GM19372 (cell line): ENCODE measurements at regions not wholly inside any gene's neighbourhood (a gene's known extent, or its start where the extent isn't known, plus 50 kb on each side); places are given as distances from the start of the nearest gene placed in this dataset.

Experiments
- ATAC-seq: cut with Tn5 transposase; IDR thresholded peaks from one replicate; pipeline ENCODE4 v1.9.1; 2021; ENCODE audit warnings: mild to moderate bottlenecking, low read depth, moderate library complexity; ENCODE audit not compliant: unreplicated experiment

DNA sequence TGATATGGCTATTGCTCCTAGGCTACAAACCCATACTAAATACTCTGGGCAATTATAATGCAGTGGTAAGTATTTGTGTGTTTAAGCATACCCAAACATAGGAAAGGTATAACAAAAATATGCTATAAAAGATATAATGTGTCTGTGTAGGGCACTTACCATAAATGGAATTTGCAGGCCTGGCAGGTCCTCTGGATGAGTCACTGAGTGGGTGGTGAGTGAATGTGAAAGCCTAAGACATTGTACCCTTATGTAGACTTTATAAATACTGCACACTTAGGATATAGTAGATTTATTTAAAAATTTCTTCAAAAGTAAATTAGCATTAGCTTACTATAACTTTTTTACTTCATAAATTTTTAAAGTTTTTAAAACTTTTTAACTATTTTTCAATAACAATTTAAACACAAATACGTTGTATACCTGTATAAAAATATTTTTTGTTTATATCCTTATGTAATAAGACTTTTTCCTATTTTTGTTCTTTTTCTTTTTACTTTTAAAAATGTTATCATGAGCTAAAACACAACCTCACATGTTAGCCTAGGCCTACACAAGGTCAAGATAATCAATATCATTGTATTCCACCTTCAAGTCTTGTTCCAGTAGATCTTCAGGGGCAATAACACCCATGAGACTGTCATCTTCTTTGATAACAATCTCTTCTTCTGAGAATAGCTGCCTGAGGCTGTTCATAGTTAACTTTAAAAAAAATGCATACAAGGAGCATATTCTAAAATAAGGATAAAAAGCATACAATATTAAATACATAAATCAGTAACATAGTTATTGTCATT, 306.3 kb upstream of the RGS18 start:
- no peak for ATAC-seq

DNA sequence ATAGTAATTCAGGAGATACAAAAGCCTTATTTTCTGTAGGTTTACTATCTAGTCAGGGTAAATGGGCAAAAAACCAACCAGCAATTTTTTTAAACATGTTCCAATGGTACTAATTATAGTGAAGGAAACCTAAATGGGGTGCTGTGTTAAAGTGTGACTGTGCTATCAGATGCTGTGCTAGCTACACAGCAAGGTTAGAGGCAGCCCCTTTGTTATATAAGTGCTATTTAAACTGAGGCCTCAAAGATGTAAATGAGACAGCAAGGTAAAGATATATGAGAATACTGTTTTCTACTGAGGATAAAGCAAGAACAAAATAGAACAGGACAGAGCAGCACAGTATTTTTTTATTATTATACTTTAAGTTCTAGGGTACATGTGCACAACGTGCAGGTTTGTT, 305.4 kb upstream of the RGS18 start:
- no peak for ATAC-seq

GRCh38 chr1:191857600-191857999, 300.7 kb upstream of the RGS18 start:
- no peak for ATAC-seq

DNA sequence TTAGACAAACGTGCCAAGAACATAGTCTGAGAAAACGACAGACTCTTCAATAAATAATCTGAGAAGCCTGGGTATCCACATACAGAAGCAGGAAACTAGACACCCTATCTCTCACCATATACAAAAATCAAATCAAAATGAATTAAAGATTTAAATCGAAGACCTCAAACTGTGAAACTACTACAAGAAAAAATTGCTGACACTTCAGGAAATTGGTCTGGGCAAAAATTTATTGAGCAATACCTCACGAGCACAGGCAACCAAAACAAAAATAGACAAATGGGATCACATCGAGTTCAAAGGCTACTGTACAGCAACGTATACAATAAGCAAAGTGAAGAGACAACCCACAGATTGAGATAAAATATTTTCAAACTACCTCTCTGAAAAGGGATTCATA, 292.8 kb upstream of the RGS18 start:
- ATAC-seq, result no peak

DNA sequence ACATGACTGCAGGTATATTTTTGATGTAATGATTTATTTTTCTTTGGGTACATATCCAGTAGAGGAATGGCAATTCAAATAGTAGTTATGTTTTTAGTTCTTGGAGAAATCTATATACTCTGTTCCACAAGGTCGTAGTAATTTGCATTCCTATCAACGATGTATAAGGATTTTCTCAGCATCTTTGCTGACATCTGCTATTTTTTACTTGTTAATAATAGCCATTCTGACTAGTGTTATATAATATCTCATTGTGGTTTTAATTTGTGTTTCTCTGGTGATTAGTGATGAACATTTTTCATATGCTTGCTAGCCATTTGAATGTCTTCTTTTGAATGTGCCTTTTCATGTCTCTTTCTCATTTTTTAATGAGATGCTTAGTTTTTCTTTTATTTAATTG, 292.1 kb upstream of the RGS18 start:
- ATAC-seq, result no peak

DNA sequence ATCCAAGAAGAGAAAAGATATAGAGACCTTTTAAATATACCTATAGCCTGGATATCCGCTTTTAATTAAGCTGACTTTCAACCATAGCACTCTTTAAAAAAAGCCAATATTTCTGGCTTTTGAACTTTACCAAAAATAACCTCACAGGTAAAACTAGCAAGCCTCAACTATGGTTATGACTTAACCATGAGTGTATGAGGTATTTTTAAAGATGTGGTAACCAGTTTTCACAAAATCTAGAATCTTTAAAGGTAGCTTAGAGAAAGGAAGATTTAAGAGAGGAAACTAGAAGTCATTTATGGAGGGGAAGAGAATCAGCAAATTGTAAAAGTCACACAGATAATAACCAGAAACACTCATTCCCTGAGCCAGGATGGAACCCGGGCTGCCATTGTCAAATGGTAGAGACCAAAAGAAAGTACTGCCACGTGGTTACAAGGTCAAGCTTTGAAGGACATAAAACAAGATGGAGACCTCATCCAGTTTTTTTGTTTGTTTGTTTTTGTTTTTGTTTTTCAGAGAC, 288.4 kb upstream of the RGS18 start:
- no peak for ATAC-seq

- no peak for ATAC-seq
These were observed 287.8 kb upstream of the RGS18 start for GRCh38 chr1:191870490-191870889.

DNA sequence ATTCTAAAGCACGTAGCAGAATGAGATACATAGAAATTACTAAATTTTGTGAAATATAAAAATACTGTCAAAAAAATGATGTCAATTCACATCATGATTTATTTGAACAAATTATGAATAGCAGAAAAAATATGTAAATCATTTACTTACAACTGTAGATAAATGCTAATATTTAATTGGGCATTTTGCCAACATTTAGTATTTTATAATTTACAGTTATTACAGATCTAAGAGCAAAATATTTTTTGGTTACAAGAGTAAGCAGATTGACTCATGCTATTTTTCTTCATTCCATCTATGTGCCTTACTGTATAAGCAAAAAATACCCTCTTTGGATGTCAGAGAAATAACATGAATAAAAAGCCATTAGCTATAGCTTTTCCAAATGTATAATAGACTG, 282.3 kb upstream of the RGS18 start:
- no peak for ATAC-seq

- ATAC-seq, result no peak
These were observed 281.6 kb upstream of the RGS18 start for GRCh38 chr1:191876631-191877030.

DNA sequence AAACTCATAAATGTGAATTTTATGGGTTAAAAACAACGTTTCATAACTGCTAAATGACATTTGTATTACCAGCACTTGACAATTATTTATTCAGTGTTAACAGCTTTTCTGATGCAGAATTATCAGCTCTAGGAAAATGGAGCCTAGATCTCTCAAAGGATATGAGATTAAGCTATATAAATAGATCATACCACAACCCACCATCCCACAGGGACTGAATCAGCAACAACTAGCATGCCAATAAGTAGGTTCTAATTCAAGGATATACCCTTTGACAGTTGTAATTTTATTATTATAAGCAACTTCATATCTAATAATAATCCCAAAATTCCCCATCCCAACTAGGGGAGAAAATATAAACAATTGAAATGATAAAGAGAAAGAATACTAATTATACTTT, 275.4 kb upstream of the RGS18 start:
- no peak for ATAC-seq

DNA sequence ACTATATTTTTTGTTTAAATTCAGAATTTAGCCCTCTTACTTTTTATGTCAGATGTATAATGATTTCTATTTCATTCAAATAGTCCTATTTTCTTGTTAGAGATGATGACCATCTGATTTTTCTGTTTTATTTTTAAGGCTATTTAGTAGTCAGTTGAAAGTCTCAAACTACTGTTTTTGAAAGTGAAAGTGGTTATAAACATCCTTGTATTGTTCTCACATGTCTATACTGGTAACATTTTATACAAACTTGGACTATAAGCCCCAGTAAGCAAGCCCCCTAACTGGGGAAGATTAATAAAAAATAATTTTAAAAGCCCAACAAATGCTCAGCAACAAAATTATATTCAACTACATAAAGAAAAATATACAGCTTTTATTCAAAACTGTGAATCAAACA, 271.3 kb upstream of the RGS18 start:
- ATAC-seq, result no peak

GRCh38 chr1:191888996-191889622, 269.2 kb upstream of the RGS18 start:
- ATAC-seq, result no peak

- ATAC-seq, result no peak
These were observed 268.6 kb upstream of the RGS18 start for GRCh38 chr1:191889623-191890003.

DNA sequence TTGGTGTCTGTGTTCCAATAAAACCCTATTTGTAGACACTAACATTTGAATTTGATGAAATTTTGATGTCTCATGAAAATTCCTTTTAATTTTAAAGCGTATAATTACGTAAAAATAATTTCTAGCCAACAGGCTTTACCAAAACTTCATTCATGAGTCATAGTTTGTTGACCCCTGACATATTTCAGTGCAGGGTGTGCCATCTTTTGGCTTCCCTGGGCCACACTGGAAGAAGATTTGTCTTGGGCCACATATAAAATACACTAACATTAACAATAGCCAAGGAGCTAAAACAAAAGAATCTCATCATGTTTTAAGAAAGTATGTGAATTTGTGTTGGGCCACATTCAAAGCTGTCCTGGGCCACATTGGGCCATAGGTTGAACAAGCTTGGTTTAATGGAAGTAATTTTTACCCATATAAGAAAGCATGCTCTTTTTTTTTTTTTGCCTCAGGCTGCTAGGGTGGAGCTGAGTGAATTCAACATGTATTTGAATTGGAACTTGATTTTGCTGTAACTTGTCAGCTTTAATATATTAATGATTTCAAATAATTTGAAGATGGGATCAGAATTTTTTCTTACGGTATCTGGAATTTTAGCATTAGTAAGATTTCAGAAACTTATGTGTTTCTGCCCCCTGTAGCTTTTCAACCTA, 267.7 kb upstream of the RGS18 start:
- no peak for ATAC-seq

DNA sequence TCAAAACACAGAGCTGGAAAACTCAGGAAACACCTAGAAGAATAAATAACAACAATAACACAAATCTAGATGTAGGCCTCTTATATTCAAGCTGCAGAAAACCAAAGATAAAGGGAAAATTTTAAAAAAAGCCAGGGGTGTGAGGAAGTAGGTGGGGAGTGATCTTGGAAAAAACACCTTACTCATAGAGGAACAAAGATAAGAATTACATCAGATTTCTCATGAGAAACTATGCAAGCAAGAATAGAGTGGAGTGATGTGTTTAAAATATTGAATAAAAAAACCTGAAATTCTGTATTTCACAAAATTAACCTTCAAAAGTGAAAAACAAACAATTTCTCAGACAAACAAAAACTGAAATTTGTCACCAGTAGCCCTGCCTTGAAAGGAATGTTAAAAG, 265.5 kb upstream of the RGS18 start:
- ATAC-seq, result no peak

- no peak for ATAC-seq
These were observed 263.2 kb upstream of the RGS18 start for GRCh38 chr1:191895049-191895448.

DNA sequence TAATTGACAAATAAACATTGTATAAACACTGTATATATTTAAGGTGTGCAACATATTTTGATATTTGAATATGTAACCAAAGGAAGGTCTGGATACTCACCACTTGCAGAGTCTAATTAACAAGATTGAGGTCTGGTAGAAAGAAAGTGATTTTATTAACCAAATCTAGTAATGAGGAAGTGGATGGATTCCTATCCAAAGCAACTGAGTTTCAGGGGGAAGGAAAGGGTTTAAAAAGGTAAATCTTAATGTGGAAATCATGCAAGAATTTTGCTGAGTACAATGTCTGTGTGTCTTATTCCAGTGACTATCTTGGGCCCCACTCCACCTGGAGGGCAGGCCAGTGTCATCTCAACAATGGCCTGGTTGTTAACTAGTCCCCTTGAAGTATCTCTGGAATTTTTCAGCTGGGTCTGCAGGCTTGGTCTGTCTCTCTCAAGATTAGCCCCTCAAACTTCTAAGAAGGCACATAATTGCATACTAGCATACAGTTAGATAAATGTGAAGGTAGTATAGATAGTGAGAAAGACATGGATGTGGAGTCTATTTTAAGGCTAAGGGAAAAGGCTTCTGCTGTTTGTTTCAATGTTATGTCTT, 262.7 kb upstream of the RGS18 start:
- no peak for ATAC-seq

GRCh38 chr1:191897134-191897533, 261.1 kb upstream of the RGS18 start:
- ATAC-seq, result no peak

DNA sequence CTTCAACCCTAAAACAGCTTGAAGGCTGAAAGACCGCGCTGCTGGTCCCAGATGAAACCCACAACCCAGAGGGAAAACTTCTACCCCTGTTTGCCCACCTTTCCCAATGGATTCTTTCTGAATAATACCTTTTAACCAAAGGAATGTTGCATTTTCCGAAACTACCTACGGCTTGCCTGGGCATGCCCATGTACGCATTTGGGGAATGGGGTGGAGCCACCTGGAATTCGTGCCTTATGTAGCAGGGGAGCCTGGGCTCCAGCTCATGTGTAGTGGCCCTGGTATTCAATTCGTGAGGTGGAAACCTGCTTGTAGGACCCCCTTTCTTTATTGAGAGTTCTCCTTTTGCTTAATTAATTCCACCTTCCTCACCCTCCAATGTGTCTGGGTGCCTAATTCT, 256.6 kb upstream of the RGS18 start:
- no peak for ATAC-seq

DNA sequence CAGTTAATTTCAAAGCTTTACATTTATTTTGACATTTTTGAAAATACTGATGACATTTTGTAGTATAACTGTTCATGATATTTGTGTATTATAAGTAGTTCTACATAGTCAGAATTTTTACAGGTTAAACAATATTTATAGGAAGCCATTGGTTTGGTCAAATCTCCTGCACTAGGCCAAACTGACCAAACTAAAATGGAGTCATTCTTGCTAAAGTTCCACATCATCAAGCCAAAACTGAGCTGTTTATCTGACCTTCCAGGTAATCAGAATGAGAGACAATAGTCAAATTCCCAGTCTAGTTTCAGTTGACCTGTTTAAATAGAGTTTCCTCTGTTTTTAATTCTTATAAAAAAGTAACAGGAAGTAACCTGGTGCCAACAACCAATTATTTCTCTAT, 253.3 kb upstream of the RGS18 start:
- ATAC-seq, result no peak

- ATAC-seq, result no peak
These were observed 252.5 kb upstream of the RGS18 start for GRCh38 chr1:191905781-191906180.
